SW 1271 (cell line): ENCODE measurements at regions not wholly inside any gene's neighbourhood (a gene's known extent, or its start where the extent isn't known, plus 50 kb on each side); places are given as distances from the start of the nearest gene placed in this dataset.

Experiments used
- DNase-seq, 2 experiments: peaks; one replicate each; lab custom pipeline; 2025; lab: John Stamatoyannopoulos, UW

- DNase-seq: no peak
Observed at GRCh38 chrX:150298841-150299551, 64.1 kb upstream of the MAMLD1 start.

GRCh38 chrX:150299579-150299978, 63.5 kb upstream of the MAMLD1 start:
- DNase-seq: no peak

GRCh38 chrX:150303386-150304097, 59.6 kb upstream of the MAMLD1 start:
- no peak for DNase-seq

GRCh38 chrX:150306002-150306401, 57.1 kb upstream of the MAMLD1 start:
- no peak for DNase-seq

- DNase-seq: no peak
Observed at GRCh38 chrX:150308041-150308440, 55.1 kb upstream of the MAMLD1 start.

- DNase-seq: no peak
Observed at GRCh38 chrX:150308532-150309157, 54.5 kb upstream of the MAMLD1 start.

GRCh38 chrX:150310417-150310816, 52.7 kb upstream of the MAMLD1 start:
- DNase-seq: no peak

GRCh38 chrX:150310881-150311280, 52.2 kb upstream of the MAMLD1 start:
- no peak for DNase-seq

GRCh38 chrX:150312931-150313330, 50.2 kb upstream of the MAMLD1 start:
- no peak for DNase-seq
